LNCaP clone FGC (cell line): ENCODE measurements at regions not wholly inside any gene's neighbourhood (a gene's known extent, or its start where the extent isn't known, plus 50 kb on each side); places are given as distances from the start of the nearest gene placed in this dataset.

Experiments used
- DNase-seq: peaks from one replicate; pipeline ENCODE4 v3.0.0-alpha.2; 2011; ENCODE audit warnings: low read depth
- H3K4me3 ChIP-seq: 2 replicates; pipeline ENCODE4 v1.5.1; 2011; ENCODE audit warnings: mild to moderate bottlenecking, low read depth, low read length, control low read depth
- CTCF ChIP-seq: IDR thresholded peaks from 2 replicates; pipeline ENCODE4 v1.5.1; 2012; ENCODE audit warnings: mild to moderate bottlenecking; ENCODE audit not compliant: control insufficient read depth, insufficient read depth; ENCODE audit errors: extremely low read depth

GRCh38 chr13:31869582-31869981, 130.3 kb downstream of the RXFP2 start:
- no peak for TF ChIP-seq CTCF
- DNase-seq, result no peak
- no peak overlapping the region for H3K4me3 ChIP-seq

GRCh38 chr13:31870511-31870910, 131.2 kb downstream of the RXFP2 start:
- no peak overlapping the region for H3K4me3 ChIP-seq
- no peak for TF ChIP-seq CTCF
- no peak for DNase-seq

GRCh38 chr13:31873145-31873544, 133.8 kb downstream of the RXFP2 start:
- no peak for DNase-seq
- no peak overlapping the region for H3K4me3 ChIP-seq
- TF ChIP-seq CTCF, result no peak

GRCh38 chr13:31875134-31875533, 135.8 kb downstream of the RXFP2 start:
- H3K4me3 ChIP-seq, result no peak overlapping the region
- TF ChIP-seq CTCF, result no peak
- DNase-seq, result no peak

GRCh38 chr13:31878052-31878451, 138.7 kb downstream of the RXFP2 start:
- no peak for DNase-seq
- no peak for TF ChIP-seq CTCF
- H3K4me3 ChIP-seq, result no peak overlapping the region

- H3K4me3 ChIP-seq, result no peak overlapping the region
- TF ChIP-seq CTCF, result no peak
- DNase-seq, result no peak
These were observed 139.2 kb downstream of the RXFP2 start for GRCh38 chr13:31878495-31878894.

GRCh38 chr13:31878955-31879354, 139.6 kb downstream of the RXFP2 start:
- no peak overlapping the region for H3K4me3 ChIP-seq
- no peak for DNase-seq
- no peak for TF ChIP-seq CTCF
